PC-9 (cell line): ENCODE measurements at regions not wholly inside any gene's neighbourhood (a gene's known extent, or its start where the extent isn't known, plus 50 kb on each side); places are given as distances from the start of the nearest gene placed in this dataset.

Experiments used
- BruUV-seq: library from RNA; stranded (reverse); fragments of 400-500 nt; replicated peaks from 2 replicates; lab custom pipeline; 2021; lab: Mats Ljungman, UMichigan
- CTCF ChIA-PET: fragments of 300-600 bp; sonication (Branson Sonifier 250); formaldehyde crosslinking; loops from one replicate; lab custom pipeline; 2022; ENCODE audit warnings: antibody characterized with exemption; lab: Charles Lee
- POLR2A ChIA-PET: fragments of 300-600 bp; sonication (Branson Sonifier 250); formaldehyde crosslinking; loops from one replicate; lab custom pipeline; 2022; ENCODE audit warnings: antibody characterized with exemption; ENCODE audit not compliant: unreplicated experiment; lab: Charles Lee
- DNase-seq, 2 experiments: peaks; one replicate each; pipeline versions ENCODE4 v3.0.0 to v3.0.0-alpha.2; 2015 to 2022; ENCODE audit warnings: mixed read lengths in 1 of 2
- H2AFZ ChIP-seq: fragments of 200-600 bp; sonication (generic); 2 replicates; pipeline ENCODE4 v1.8.1; 2017; ENCODE audit warnings: antibody characterized with exemption
- H3F3A ChIP-seq: fragments of 200-600 bp; sonication (generic); 2 replicates; pipeline ENCODE4 v1.8.1; 2017; ENCODE audit warnings: antibody characterized with exemption, mild to moderate bottlenecking, low read depth; ENCODE audit not compliant: insufficient read depth
- H3K27ac ChIP-seq: fragments of 200-600 bp; sonication (generic); 2 replicates; pipeline ENCODE4 v1.6.1; 2016; ENCODE audit warnings: mixed run types
- H3K27me3 ChIP-seq: fragments of 200-600 bp; sonication (generic); 2 replicates; pipeline ENCODE4 v1.6.1; 2016; ENCODE audit warnings: low read depth, mixed run types; ENCODE audit not compliant: insufficient read depth
- H3K36me3 ChIP-seq: fragments of 200-600 bp; sonication (generic); 2 replicates; pipeline ENCODE4 v1.6.1; 2016; ENCODE audit warnings: low read depth, mixed run types
- H3K4me1 ChIP-seq: fragments of 200-600 bp; sonication (generic); replicated peaks from 2 replicates; pipeline ENCODE4 v1.6.1; 2016; ENCODE audit warnings: mixed run types; ENCODE audit not compliant: insufficient read depth
- H3K4me2 ChIP-seq: fragments of 200-600 bp; sonication (generic); 2 replicates; pipeline ENCODE4 v1.6.1; 2017; ENCODE audit warnings: mixed run types
- H3K4me3 ChIP-seq: fragments of 200-600 bp; sonication (generic); 2 replicates; pipeline ENCODE4 v1.6.1; 2016; ENCODE audit warnings: mixed run types
- H3K79me2 ChIP-seq: fragments of 200-600 bp; sonication (generic); 2 replicates; pipeline ENCODE4 v1.6.1; 2017; ENCODE audit warnings: low read depth, mixed run types
- H3K9me2 ChIP-seq: fragments of 200-600 bp; sonication (generic); 2 replicates; pipeline ENCODE4 v1.8.1; 2017; ENCODE audit warnings: mild to moderate bottlenecking; ENCODE audit not compliant: insufficient read depth
- H3K9me3 ChIP-seq: fragments of 200-600 bp; sonication (generic); 2 replicates; pipeline ENCODE4 v1.8.1; 2016; ENCODE audit warnings: low read depth; ENCODE audit not compliant: insufficient read depth
- H4K20me1 ChIP-seq: fragments of 200-600 bp; sonication (generic); 2 replicates; pipeline ENCODE4 v1.8.1; 2017; ENCODE audit not compliant: insufficient read depth
- EZH2 ChIP-seq: fragments of 200-600 bp; sonication (generic); IDR thresholded peaks from 2 replicates; pipeline ENCODE4 v1.8.0; 2017; ENCODE audit warnings: antibody characterized with exemption, low read depth
- intact Hi-C: fragments of 100-400 bp; cut with micrococcal nuclease; formaldehyde crosslinking; loops from one replicate; pipeline ENCODE4 v1.10.0; 2022; ENCODE audit not compliant: unreplicated experiment
- TF ChIP-seq, protein P1 (sequence below): fragments of 200-600 bp; sonication (generic); conservative IDR thresholded peaks from 2 replicates; pipeline ENCODE4 v1.6.1; 2017; ENCODE audit warnings: mixed run types, antibody characterized with exemption, mild to moderate bottlenecking, moderate library complexity

- BruUV-seq = no TSS peak
- Histone ChIP-seq H3K4me2 (no peak overlapping the region), H3K9me2 (no peaks in the 10 kb centered on the region), H2AFZ (no peak overlapping the region), H3K4me3 (no peak overlapping the region), H3F3A (no peaks in the 10 kb centered on the region), H3K4me1 (no peaks in the 10 kb centered on the region), H3K79me2 (no peaks in the 10 kb centered on the region), H3K9me3 (no peaks in the 10 kb centered on the region), H3K27ac (no peak overlapping the region), H3K36me3 (no peaks in the 10 kb centered on the region), H3K27me3 (no peaks in the 10 kb centered on the region), H4K20me1 (no peaks in the 10 kb centered on the region)
- TF ChIP-seq, protein P1, sequence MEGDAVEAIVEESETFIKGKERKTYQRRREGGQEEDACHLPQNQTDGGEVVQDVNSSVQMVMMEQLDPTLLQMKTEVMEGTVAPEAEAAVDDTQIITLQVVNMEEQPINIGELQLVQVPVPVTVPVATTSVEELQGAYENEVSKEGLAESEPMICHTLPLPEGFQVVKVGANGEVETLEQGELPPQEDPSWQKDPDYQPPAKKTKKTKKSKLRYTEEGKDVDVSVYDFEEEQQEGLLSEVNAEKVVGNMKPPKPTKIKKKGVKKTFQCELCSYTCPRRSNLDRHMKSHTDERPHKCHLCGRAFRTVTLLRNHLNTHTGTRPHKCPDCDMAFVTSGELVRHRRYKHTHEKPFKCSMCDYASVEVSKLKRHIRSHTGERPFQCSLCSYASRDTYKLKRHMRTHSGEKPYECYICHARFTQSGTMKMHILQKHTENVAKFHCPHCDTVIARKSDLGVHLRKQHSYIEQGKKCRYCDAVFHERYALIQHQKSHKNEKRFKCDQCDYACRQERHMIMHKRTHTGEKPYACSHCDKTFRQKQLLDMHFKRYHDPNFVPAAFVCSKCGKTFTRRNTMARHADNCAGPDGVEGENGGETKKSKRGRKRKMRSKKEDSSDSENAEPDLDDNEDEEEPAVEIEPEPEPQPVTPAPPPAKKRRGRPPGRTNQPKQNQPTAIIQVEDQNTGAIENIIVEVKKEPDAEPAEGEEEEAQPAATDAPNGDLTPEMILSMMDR = no peak
- no peak for TF ChIP-seq EZH2
- ChIA-PET CTCF (no interaction called here), POLR2A (no interaction called here)
- DNase-seq = no peak
- intact Hi-C loops = no loop called here
These were observed 65.5 kb upstream of the BEGAIN start for GRCh38 chr14:100652744-100653143.

GRCh38 chr14:100653409-100653808 lies 66.2 kb upstream of the BEGAIN start:
- POLR2A ChIA-PET = no interaction called here
- no TSS peak for BruUV-seq
- Histone ChIP-seq H3K9me2 (no peaks in the 10 kb centered on the region), H3K79me2 (no peaks in the 10 kb centered on the region), H3K9me3 (no peaks in the 10 kb centered on the region), H3K4me1 (no peaks in the 10 kb centered on the region), H3K27me3 (no peaks in the 10 kb centered on the region), H3K4me3 (no peak overlapping the region), H4K20me1 (no peaks in the 10 kb centered on the region), H3F3A (no peaks in the 10 kb centered on the region), H3K4me2 (no peak overlapping the region), H2AFZ (no peak overlapping the region), H3K36me3 (no peaks in the 10 kb centered on the region), H3K27ac (no peak overlapping the region)
- intact Hi-C loops = no loop called here
- CTCF ChIA-PET = no interaction called here
- DNase-seq = no peak
- no peak for TF ChIP-seq EZH2
- TF ChIP-seq, protein P1 = peak; percentile 37

GRCh38 chr14:100654025-100654813 lies 67.0 kb upstream of the BEGAIN start:
- Histone ChIP-seq H3K9me3 (no peaks in the 10 kb centered on the region), H3K27me3 (no peaks in the 10 kb centered on the region), H3K79me2 (no peaks in the 10 kb centered on the region), H3K36me3 (no peaks in the 10 kb centered on the region), H3K4me3 (no peak overlapping the region), H4K20me1 (no peaks in the 10 kb centered on the region), H3K4me1 (no peaks in the 10 kb centered on the region), H3K9me2 (no peaks in the 10 kb centered on the region), H3K27ac (no peak overlapping the region), H3K4me2 (no peak overlapping the region), H2AFZ (no peak overlapping the region), H3F3A (no peaks in the 10 kb centered on the region)
- BruUV-seq = no TSS peak
- intact Hi-C loops = loop anchor here (2.0 kb wide), 1 partner anchor 271 kb away; no protein-coding TSS in a partner anchor
- CTCF ChIA-PET = no interaction called here
- DNase-seq = no peak
- no peak for TF ChIP-seq EZH2
- TF ChIP-seq, protein P1 = no peak
- POLR2A ChIA-PET = no interaction called here
